Loucy (cell line): ENCODE measurements at regions not wholly inside any gene's neighbourhood (a gene's known extent, or its start where the extent isn't known, plus 50 kb on each side); places are given as distances from the start of the nearest gene placed in this dataset.

ENCODE experiments used
- CTCF ChIP-seq: fragments of 200-600 bp; sonication (generic); conservative IDR thresholded peaks from 2 replicates; pipeline ENCODE4 v1.5.1; 2014; ENCODE audit warnings: mild to moderate bottlenecking, antibody characterized with exemption, low read length
- EZH2phosphoT487 ChIP-seq: fragments of 200-600 bp; IDR thresholded peaks from 2 replicates; pipeline ENCODE4 v1.6.1; 2018; ENCODE audit warnings: antibody characterized with exemption, mild to moderate bottlenecking, moderate library complexity, borderline replicate concordance

GRCh38 chr4:124044330-124044729 is 647.7 kb downstream of the SPRY1 start:
- no peak for TF ChIP-seq CTCF
- TF ChIP-seq EZH2phosphoT487: no peak
